IPS-NIHi7 (cell line): ENCODE measurements at regions not wholly inside any gene's neighbourhood (a gene's known extent, or its start where the extent isn't known, plus 50 kb on each side); places are given as distances from the start of the nearest gene placed in this dataset.

Experiments used
- DNase-seq: peaks from one replicate; pipeline ENCODE4 v3.0.0; 2012; ENCODE audit warnings: mixed read lengths; ENCODE audit errors: extremely low spot score

DNA sequence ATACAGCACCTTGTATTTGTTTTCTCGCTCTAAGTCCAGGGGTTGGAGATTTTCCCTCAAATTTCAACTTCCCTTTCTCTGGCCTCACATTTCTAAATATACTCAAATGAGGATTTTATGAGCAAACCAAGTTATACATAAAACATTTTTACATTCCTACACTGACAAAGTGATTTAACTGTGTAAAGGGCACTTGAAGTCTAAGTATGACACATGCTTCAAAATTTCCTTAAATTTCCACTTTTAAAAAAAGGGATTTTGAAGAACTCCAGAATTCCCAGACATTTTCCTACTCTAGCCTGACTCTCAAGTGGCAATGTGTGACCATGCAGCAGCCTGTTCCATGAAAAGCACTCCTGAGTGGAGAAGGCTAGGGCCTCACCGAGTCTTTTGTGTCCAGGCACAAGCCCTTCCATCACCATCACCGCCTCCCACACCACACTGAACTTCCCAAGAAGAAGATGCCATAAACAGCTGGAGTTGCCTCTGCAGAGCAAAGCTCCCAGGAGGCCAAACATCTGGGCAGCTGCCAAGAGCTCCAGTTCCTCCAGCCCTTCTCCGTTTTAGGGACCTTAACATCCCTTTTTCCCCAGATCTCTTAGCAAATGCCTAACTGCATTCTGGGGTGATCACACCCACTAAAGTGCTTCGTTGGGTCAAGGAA is 68.9 kb downstream of the NCR2 start:
- no peak for DNase-seq

DNA sequence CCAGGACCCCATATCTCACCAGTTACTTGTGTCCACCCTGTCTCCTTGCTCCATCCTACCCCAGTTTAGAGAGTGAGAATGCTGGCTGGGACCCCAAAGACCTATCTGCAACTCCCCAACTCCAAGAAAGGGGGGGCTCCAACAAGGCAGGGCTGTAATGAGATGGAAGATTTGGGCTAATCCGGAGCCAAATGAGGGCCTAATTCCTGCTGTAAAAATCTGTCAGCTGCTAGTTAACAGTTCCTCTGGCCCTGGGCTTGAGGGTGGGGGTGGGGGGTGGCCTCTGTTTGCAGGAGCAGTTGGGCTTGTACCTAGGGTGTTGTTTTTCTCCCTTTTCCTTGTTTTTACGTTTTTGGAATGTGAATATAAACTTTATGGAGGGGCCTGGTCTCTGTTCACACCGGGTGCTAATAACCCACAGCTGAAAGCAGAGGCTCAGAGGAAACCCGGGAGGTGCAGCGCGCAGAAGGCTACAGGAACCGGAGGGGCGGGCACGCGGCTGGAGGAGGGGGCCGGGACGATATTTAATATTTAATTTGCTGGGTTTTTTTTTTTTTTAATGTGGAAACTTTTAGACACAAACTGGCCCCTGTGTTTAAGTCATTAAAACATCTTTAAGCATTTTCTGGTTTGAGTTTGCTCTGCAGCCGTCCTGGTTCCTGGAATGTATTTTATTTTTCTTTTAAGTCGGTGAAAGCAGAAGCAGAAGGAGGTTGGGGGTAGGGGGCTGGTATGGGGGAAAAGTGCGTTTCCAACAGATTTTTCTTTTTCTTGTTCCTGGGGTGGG is 70.7 kb downstream of the NCR2 start:
- DNase-seq = no peak

DNA sequence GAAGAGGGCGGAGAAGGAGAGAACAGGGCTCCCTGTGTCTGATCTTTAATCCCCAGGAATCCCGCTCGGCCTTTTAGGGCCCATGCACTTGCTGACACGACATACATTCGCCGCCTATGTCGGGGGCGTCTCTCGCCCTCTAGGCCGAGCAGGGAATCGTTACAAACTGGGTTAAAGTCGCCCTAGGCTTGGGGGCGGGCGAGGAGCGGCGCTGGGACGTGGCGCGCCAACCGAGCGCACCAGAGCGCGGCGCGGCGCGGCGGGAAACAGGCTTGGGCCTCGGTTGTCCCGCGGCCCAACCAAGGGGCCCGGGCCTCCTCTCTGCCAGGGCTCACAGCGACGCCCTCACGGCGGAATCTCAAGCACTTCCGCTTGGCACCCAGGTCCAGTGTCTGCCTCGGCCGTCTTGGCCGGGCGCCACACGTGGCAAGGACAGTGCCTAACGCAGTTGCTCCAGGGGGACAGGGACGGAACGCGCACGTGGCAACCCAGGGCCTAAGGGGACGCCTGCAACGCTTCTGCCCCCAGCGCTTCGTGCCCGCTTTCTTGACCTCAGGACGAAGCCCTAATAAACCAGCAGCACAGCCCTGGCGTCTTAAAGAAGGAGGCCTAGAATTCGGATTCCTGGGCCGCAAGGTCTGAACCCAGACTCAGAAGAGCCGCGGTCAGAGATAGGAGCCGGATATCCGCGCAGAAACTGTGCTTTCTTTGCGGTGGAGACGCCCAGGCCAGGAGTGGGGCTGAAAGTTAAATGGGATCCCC is 71.5 kb downstream of the NCR2 start:
- DNase-seq = peak; percentile 51

DNA sequence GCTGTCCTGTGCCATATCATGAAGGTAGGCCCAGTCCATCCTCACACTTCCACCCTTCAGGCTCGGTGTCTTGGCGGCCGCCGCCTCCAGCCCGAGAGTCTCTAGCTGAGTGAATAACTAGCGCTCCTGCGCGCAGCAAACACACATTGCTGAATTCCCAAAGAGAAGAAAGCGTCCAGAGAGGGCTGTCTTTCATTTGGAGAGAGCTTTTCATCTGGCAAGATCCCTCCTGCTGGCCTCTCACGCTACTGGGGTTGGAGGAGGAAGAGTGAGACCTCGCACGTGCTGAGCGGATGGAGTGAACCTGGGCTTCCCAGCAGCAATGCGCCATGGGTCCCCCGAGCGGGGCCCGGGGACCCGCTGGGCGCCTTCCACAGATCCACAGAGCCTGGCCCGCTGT is 73.2 kb downstream of the NCR2 start:
- no peak for DNase-seq

DNA sequence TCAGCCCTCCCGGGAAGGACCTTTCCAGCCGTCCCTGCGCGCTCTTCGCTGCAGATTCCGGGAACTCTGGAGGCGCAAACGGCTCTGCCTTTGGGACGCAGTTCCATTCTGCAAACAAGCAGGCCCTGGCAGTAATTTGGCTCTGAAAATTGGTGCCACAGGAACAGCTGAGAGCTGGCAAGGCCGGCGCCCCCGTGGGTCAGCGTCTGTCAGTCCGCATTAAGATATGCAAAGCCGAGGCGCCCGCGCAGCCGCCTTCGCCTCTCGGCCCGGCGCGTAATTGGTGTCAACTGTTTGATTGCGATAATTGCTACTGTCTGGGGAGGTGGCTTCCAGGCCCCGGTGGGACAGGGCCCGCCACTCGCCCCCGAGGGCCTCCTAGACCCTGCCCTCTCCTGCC is 73.6 kb downstream of the NCR2 start:
- peak; percentile 33 for DNase-seq

DNA sequence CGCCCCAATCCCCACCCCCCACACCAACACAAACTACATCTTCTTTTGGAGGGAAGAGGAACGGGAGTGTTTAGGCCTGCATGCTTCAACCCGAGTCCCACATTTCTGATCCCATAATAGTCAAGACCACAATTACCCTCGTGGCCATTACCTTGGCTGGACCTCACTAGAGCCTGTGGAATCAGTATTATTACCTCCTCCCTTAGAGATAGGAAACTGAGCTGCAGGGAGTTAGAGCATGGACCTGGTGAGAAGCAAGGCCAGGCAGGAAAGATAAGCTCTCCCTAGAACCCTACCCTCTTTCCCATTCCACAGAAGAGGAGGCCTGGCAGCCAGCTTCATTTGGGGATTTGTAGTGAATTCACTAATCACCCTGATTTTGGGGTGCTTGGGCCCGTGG is 74.1 kb downstream of the NCR2 start:
- DNase-seq = no peak

DNA sequence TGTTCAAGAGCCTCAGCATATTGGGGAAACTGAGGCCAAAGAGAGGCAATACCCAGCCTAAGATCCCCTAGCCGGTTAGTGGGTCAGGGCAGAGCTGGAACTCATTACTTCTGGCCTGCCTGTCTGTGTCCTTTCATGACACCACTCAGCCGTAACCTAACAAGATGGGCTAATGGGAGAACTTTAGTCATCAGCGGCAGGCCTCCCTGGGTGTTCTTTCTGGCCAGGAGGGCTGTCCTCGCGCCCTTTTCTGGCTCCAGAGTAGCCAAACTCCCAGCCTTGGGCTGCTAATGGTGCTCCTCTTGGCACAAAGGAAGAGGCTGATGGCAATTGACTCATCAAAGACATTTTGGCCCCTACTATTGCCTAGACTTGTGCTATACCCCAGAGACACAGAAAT is 76.6 kb downstream of the NCR2 start:
- no peak for DNase-seq

DNA sequence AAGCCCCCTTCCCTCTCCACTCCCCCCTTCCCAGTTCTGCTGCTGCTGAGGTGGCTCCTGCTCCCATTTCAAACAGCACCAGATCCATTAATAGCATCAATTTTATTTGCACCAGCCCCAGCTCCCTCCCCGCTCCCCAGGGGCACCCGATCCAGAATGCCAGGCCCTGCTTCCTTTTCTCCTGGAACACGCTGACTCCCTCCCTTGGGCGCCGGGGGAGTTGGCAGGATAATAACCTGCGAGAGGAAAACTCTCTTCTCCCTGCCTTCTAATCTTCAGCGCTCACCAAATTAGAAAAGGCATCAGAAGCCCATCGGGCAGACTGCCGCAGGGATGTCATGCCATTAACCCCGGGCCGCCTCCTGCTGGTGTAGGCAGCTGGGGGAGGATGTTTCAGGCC is 77.8 kb downstream of the NCR2 start:
- no peak for DNase-seq

DNA sequence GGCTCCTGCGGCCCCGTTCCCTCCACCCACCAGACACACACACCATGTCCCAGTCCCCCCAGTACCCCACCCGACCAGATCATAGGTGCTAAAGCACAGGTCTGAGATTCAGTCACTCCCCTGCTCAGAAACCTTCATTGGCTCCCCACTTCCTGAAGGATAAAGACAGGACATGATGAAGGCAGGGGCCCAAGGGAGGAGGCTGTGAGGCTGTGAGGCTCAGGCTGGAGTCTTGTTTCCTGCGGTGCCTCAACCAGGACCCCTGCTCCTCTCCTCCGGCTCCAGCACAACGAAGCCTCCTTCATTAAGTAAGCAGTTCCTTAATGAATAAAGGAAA is 81.1 kb downstream of the NCR2 start:
- no peak for DNase-seq

DNA sequence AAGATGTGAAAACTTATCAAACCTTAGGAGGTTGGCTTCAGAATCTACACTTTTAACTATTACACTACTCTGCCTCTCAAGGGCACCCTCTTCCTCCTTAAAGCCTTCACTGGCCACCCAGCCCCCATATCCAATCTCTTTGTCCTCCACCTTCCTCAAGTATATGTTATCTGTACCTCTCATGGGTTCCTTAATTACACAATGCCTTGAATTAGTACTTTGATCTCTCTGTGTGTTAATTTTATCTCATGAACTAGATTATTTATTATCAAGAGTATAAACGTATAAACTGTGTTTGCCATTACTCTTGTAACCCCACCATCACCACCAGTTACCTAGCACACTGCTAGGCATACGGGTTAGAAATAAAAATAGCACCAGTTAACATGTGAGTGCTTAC is 83.3 kb downstream of the NCR2 start:
- no peak for DNase-seq

DNA sequence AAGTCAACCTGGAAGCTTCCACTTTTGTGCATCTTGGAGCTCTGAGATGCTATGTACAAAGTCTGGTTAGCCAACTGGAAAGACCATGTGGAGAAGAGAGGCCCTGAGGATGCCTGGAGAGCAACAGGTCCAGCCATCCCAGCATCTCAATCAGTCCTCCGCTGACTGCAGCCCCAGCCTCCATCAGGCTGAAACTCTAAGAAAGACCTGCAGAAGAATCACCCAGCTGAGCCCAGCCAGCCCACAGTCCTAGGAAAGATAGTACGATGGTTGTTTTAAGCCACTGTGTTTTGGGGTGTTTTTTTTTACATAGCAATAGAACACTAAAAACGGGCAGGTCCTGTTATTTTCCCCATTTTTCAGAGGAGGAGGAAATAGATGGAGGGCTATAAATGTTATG is 84.0 kb downstream of the NCR2 start:
- no peak for DNase-seq

DNA sequence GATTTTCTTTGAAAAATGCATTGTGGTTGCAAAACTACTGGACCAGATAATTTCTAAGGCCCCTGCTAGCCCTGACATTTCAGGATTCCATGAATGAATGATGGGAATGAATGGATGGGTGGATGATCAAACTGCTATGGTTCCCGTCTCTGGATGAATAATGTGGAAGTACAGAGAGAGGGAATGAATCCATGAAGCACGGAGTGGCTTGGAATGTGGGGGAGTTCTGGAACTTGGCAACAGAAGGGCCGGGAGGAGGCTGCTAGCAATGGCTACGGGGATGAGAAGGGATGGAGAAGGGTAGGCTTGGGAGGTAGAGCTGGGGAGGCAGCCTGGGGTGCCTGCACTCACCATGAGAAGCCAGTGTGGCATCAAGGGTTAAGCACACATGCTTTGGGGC is 84.8 kb downstream of the NCR2 start:
- DNase-seq = no peak

DNA sequence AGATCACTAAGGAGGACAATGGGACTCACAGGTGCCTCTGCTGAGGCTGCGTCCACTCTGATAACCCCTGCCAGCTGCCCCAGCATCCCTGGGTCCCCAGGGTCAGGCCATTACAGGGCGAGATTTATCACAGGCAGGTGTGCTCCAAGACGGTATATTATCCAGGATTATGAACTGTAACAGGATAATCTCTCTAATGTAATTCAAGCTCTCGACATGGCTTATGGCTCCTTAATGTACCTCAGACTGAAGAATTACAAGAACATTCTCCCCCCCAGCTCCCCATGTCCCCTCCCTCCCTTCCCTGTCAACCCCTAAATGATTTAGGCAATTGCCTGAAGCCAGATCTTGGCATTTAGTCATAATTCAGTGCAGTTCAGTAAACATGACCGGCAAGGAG is 86.8 kb downstream of the NCR2 start:
- no peak for DNase-seq

DNA sequence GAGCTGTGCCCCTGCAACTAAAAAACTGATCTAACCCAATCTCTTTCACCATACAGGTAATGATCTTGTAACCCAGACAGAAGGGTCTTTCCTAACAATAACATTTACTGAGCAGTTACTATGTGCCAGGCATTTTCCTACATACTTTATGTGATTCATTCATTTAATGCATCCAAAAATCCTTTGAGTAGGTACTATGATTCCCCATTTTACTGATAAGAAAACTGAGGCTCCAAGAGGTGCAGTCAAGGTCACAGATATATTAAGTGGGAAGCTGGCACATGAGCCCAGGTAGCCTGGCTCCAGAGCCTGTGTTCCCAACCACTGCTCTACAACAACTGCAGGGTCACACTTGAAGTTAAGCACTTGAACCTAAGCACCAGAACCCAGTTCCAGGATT is 87.6 kb downstream of the NCR2 start:
- no peak for DNase-seq

DNA sequence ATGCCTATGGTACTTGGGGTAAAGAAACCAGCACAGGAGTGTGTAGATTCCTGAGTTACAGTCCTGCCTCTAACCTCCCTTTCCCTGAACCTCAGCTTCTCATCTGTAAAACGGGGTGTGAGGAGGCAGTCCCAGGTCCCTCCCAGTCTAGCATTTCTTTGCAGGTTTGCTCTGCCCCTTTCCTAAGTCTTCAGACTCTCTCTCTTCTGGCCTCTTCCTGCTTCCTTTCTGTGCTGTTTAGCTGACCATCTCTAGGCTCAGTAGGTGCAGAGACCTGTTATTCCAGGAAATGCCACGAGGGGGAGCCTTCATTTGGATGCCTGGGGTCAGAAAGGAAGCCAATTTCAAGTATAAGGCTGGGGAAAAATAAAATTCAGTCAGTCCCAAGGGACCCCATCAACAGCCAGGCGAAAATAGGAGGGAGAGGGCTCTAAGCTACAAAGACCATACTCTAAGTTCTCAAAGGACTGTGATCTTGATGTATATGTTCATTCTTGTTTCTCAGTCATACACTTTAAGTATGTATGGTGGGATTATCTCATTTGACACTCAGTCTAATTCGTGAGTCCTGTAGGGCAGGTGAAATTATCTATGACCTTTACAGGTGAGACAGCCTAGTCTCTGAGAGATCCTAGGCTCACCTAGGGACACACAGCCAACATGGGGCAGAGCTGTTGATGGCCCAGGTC is 89.1 kb downstream of the NCR2 start:
- peak; percentile 80 for DNase-seq

DNA sequence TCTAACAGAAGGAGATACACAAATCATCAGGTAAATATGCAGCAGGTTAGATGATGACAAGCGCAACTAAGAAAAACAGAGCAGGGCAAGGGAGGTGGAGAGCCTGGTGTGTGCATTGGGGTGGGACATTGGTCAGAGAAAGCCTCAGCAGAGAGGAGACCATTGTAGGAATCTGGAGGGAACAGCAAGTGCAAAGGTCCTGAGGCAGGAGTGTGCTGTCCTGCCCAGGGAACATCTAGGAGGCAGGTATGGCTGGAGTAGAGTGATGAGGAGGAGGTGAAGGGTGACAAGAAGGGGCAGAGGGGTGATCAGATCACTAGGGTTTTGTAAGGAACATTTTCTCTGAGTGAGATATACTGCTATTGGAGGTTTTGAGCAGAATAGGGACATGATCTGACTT is 90.1 kb downstream of the NCR2 start:
- no peak for DNase-seq

DNA sequence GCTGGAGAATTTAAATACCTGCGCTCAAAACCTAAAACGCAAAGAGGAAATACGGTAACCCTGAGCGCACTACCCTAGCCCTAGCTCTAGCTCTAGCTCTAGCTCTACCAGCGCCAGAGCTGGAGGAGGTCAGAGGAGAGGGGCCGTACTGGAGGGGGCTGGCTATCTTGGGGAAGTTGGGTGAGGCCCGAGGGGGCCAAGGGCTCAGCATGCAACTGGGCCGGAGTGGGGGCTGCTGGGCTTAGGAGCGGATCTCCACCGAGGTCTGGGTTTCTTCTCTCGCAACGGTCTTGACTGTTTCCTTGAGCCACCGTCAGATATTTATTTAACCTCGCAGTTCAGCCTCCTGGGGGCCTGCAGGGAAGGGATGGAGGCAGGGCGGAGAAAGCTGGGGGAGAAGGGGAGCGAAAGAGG is 91.0 kb downstream of the NCR2 start:
- DNase-seq = peak; percentile 41

DNA sequence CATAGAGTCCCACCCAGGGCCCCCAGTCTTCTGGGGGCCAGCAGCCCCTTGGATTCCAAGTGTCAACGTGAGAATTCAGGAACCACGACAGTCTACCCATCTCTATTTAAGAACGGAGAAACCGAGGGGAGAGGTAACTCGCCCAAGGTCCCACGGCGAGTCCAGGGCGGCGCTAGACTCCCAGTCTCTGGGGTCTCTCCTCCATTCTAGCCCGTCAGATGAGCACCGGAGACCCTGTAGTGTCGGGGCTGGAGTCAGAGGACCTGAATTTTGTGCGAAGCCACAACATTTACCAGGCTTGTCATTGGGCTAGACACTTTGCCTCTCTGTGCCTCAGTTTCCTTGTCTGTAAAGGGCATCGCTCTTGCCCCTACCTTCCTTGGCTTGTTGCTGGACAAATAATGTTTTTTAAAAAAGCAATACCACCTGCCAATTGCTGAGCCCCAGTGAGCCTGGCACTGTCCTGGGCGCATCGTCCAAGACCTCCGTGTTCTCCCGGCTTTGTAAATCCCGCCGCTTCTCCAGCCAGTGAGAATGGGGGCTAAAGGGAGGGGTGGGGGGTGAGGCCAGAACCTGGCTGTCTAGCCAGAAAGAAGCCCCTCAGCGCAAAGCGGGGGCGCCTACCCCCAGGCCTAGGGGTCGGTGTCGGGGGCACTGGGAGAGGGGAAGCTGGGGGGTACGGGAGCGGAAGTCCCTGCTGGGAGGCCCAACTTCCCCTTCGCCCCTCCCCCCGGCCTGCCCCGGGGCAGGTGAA is 91.7 kb downstream of the NCR2 start:
- DNase-seq = no peak

DNA sequence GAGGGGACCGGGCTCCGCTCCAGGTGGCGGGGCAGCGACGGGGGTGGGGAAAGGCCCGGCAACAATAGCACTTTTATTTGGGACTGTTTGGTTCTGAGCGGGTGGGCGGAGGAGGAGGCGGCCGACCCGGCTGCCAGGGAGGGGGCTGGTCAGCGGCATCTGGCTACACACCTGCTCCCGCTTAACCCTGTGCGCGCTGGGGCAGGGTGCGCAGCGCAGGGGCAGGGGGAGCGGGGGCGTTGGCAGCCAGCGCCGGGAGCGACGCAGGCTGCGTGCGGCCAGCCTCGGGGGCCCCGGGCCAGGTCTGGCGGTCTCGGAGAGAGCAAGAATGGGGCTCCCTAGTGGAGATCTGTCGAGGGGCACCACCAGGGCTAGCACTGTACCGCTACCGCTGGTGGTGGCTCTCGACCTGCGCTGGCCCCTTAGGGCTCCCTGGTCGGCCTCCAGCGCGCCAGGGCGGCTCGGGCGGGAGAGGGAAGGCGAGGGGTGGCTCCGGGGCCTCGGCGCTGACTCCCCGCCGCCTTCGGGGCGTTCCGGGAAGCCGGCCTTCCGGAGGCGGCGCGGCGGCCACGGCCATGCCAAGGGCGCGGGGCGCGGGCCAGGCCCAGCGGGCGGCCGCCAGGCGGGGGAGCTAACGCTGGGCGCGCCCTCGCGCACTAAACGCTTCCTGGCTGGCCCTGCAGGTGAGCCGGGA is 92.4 kb downstream of the NCR2 start:
- DNase-seq = peak; percentile 66

DNA sequence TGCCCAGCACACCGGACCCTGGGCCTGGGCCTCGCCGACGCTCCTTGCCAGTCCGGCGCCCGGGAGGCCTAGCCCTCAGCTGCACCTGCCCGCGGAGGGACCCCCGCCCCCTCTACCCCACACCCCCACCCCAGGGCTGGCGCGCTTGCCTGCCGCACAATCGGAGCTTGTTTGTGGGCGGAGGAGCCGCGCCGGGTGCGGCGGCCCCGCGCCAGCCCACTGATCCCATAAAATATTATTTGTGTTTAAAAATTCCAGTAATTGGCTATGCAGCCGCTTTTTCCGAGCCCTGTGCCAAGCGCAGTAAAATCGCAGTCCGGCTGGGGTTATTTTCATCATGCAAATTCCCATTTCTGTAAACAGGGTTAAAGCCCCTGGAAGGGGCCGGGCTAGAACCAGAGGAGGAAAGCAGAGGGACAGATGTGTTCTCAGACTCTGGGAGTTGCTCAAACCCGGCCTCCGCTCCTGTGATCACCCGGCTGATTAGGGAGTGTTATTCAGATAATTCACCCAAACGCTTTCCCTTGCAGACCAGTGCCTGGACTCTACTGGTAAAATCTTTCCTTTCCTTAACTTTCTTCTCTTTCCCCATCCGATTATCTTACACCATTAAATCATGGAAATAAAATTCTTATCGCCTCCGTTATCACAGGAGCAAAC is 93.1 kb downstream of the NCR2 start:
- no peak for DNase-seq
